Endothelial cell of umbilical vein (primary cell): ENCODE measurements at regions not wholly inside any gene's neighbourhood (a gene's known extent, or its start where the extent isn't known, plus 50 kb on each side); places are given as distances from the start of the nearest gene placed in this dataset.
A peak's percentile ranks its signal among the peaks of the same experiment; 100 is the strongest.

Experiments
- BruUV-seq: library from RNA; stranded (reverse); fragments of 400-500 nt; replicated peaks from 2 replicates; lab custom pipeline; 2021; lab: Mats Ljungman, UMichigan
- CTCF ChIA-PET: fragments of 300-600, 350-600 bp; sonication (Branson Sonifier 250); formaldehyde crosslinking; loops from one replicate; lab custom pipeline; 2021; ENCODE audit warnings: antibody characterized with exemption, inconsistent platforms; lab: Charles Lee
- POLR2A ChIA-PET: fragments of 300-600, 350-600 bp; sonication (Branson Sonifier 250); formaldehyde crosslinking; loops from one replicate; lab custom pipeline; 2021; ENCODE audit warnings: antibody characterized with exemption, inconsistent platforms; lab: Charles Lee
- DNase-seq: peaks from one replicate; pipeline ENCODE4 v3.0.0-alpha.2; 2011; ENCODE audit warnings: low read depth, low spot score
- FAIRE-seq: peaks from 2 replicates; lab custom pipeline; 2011; peaks lifted over from hg19 to GRCh38; lab: Jason Lieb, UNC
- H2AFZ ChIP-seq: 2 replicates; pipeline ENCODE4 v1.6.0; 2012; ENCODE audit warnings: low read depth, low read length, control low read depth, inconsistent platforms
- H3K27ac ChIP-seq: 2 replicates; pipeline ENCODE4 v1.5.1; 2011; ENCODE audit warnings: low read depth, mild to moderate bottlenecking, control low read depth, low read length, moderate library complexity; ENCODE audit not compliant: insufficient read depth
- H3K27me3 ChIP-seq, 2 experiments: 2 replicates each; pipeline versions ENCODE4 v1.6.0 to v1.6.1; 2011; ENCODE audit warnings: low read length in 2 of 2, mixed read lengths in 1 of 2; ENCODE audit not compliant: control insufficient read depth in 2 of 2, insufficient read depth in 2 of 2
- H3K36me3 ChIP-seq, 2 experiments: 2 replicates in 1 of 2; 3 replicates in 1 of 2; pipeline ENCODE4 v1.5.1; 2011; ENCODE audit warnings: low read length in 2 of 2, mild to moderate bottlenecking in 1 of 2, moderate library complexity in 1 of 2; ENCODE audit not compliant: control insufficient read depth in 2 of 2, insufficient read depth in 2 of 2; ENCODE audit errors: extremely low read depth in 1 of 2
- H3K4me1 ChIP-seq: 3 replicates; pipeline ENCODE4 v1.5.1; 2011; ENCODE audit warnings: mild to moderate bottlenecking, low read length; ENCODE audit not compliant: control insufficient read depth, insufficient read depth; ENCODE audit errors: extremely low read depth
- H3K4me2 ChIP-seq: 2 replicates; pipeline ENCODE4 v1.6.1; 2011; ENCODE audit warnings: low read length, control low read depth, mixed read lengths; ENCODE audit not compliant: insufficient read depth
- H3K4me3 ChIP-seq, 3 experiments: fragments of 200-600 bp in 1 of 3; sonication (generic), shearing (Covaris generic) in 1 of 3; replicated peaks in 1 of 3; 2 replicates each; pipeline ENCODE4 v1.5.1; 2011 to 2016; ENCODE audit warnings: control low read depth in 3 of 3, low read length in 3 of 3, mild to moderate bottlenecking in 2 of 3, inconsistent platforms in 1 of 3, low read depth in 1 of 3, moderate library complexity in 1 of 3; ENCODE audit not compliant: insufficient read depth in 1 of 3
- H3K79me2 ChIP-seq: 2 replicates; pipeline ENCODE4 v1.6.0; 2012; ENCODE audit warnings: low read length, inconsistent platforms; ENCODE audit not compliant: control insufficient read depth, insufficient read depth
- H3K9ac ChIP-seq: replicated peaks from 2 replicates; pipeline ENCODE3; 2011; ENCODE audit warnings: low read length, control low read depth; ENCODE audit not compliant: insufficient read depth; ENCODE audit errors: extremely low read depth
- H3K9me1 ChIP-seq: replicated peaks from 3 replicates; pipeline ENCODE4 v1.6.0; 2011; ENCODE audit warnings: mild to moderate bottlenecking, low read length; ENCODE audit not compliant: control insufficient read depth, insufficient read depth; ENCODE audit errors: extremely low read depth
- H3K9me3 ChIP-seq: replicated peaks from 2 replicates; pipeline ENCODE4 v1.5.1; 2012; ENCODE audit warnings: low read length, inconsistent platforms; ENCODE audit not compliant: control insufficient read depth, insufficient read depth
- H4K20me1 ChIP-seq: replicated peaks from 2 replicates; pipeline ENCODE3; 2011; ENCODE audit warnings: mild to moderate bottlenecking, low read length; ENCODE audit not compliant: control insufficient read depth, insufficient read depth; ENCODE audit errors: extremely low read depth
- EZH2 ChIP-seq: IDR thresholded peaks from 2 replicates; pipeline ENCODE4 v1.6.1; 2012; ENCODE audit warnings: borderline replicate concordance, low read depth, mild to moderate bottlenecking, moderate library complexity, low read length, inconsistent platforms; ENCODE audit not compliant: severe bottlenecking
- FOS ChIP-seq: IDR thresholded peaks from 2 replicates; pipeline ENCODE4 v1.6.1; 2011; ENCODE audit warnings: mild to moderate bottlenecking, low read length, moderate library complexity, borderline replicate concordance; ENCODE audit not compliant: insufficient read depth
- GATA2 ChIP-seq: IDR thresholded peaks from 2 replicates; pipeline ENCODE4 v1.7.0; 2011; ENCODE audit warnings: low read depth, mild to moderate bottlenecking, moderate library complexity, mixed read lengths, low read length; ENCODE audit not compliant: insufficient read length, insufficient read depth
- JUN ChIP-seq: IDR thresholded peaks from 2 replicates; pipeline ENCODE4 v1.6.1; 2011; ENCODE audit warnings: borderline replicate concordance, low read depth; ENCODE audit not compliant: insufficient read length, insufficient read depth
- MYC ChIP-seq: IDR thresholded peaks from one replicate; pipeline ENCODE4 v1.6.1; 2011; ENCODE audit warnings: mild to moderate bottlenecking, low read depth, low read length
- POLR2A ChIP-seq: IDR thresholded peaks from 2 replicates; pipeline ENCODE4 v1.6.1; 2012; ENCODE audit warnings: low read depth, mild to moderate bottlenecking, control low read depth, low read length
- POLR2AphosphoS5 ChIP-seq: IDR thresholded peaks from 2 replicates; pipeline ENCODE4 v1.6.1; 2012; ENCODE audit warnings: low read depth, mild to moderate bottlenecking, control low read depth, low read length, moderate library complexity; ENCODE audit not compliant: insufficient read depth
- dilution Hi-C: fragments of 300-500 bp; cut with MboI; formaldehyde crosslinking; loops from one replicate; pipeline ENCODE4 v1.15.0; 2019; ENCODE audit warnings: low sequenced_read_pairs; ENCODE audit not compliant: extremely low pct_ligation_motif_present
- intact Hi-C: fragments of 100-400 bp; cut with micrococcal nuclease; formaldehyde crosslinking; loops from one replicate; pipeline ENCODE4 v1.10.0; 2022
- TF ChIP-seq, protein P1 (sequence below), 2 donors: IDR thresholded peaks; 1 replicate in 1 of 2; 2 replicates in 1 of 2; pipeline ENCODE4 v1.5.1; 2011; ENCODE audit warnings: low read length in 2 of 2, mild to moderate bottlenecking in 2 of 2, moderate library complexity in 2 of 2, control low read depth in 1 of 2, inconsistent platforms in 1 of 2, low read depth in 1 of 2; ENCODE audit not compliant: insufficient read depth in 1 of 2; ENCODE audit errors: extremely low read depth in 1 of 2
- TF ChIP-seq, protein P2 (sequence below): IDR thresholded peaks from 2 replicates; pipeline ENCODE4 v1.6.1; 2011; ENCODE audit not compliant: insufficient read depth, insufficient read length

DNA sequence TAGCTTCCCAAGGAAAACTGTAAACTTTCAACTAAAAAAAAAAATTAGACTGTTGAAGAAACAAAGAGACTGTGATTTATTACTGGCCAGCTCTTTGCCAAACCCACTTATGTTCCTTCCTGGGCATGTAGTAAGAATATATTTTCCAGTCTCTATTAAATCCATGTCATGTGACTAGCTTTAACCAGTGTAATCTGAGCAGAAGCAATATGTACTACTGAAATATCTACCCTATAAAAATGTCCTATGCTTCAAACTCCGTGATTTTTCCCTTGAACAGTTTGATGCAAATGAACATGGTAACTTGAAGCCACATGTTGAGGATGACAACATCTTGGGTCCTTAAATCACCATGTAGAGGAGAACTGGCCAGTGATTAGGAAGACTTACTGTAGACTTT lies 144.5 kb downstream of the NTMT2 start:
- no peaks in the 10 kb centered on the region for H4K20me1 ChIP-seq
- H3K36me3 ChIP-seq: no peaks in the 10 kb centered on the region
- H3K27me3 ChIP-seq: no peaks in the 10 kb centered on the region
- ChIA-PET CTCF (no interaction called here), POLR2A (no interaction called here)
- no peaks in the 10 kb centered on the region for H3K4me1 ChIP-seq
- dilution Hi-C loops (no loop called here), intact Hi-C loops (loop anchor here (10.0 kb wide), 1 partner anchor 365 kb away; no protein-coding TSS in a partner anchor)
- H3K4me3 ChIP-seq: no peak overlapping the region
- H3K9me1 ChIP-seq: no peaks in the 10 kb centered on the region
- no peak overlapping the region for H3K4me2 ChIP-seq
- H3K9ac ChIP-seq: no peak overlapping the region
- no peak overlapping the region for H2AFZ ChIP-seq
- H3K79me2 ChIP-seq: no peaks in the 10 kb centered on the region
- DNase-seq: no peak
- H3K9me3 ChIP-seq: no peaks in the 10 kb centered on the region
- peak; percentile 4 for FAIRE-seq
- TF ChIP-seq POLR2AphosphoS5: no peak
- TF ChIP-seq GATA2: no peak
- TF ChIP-seq POLR2A: no peak
- no peak for TF ChIP-seq MYC
- no peak for TF ChIP-seq JUN
- no peak for TF ChIP-seq FOS
- TF ChIP-seq EZH2: no peak
- TF ChIP-seq, protein P1, sequence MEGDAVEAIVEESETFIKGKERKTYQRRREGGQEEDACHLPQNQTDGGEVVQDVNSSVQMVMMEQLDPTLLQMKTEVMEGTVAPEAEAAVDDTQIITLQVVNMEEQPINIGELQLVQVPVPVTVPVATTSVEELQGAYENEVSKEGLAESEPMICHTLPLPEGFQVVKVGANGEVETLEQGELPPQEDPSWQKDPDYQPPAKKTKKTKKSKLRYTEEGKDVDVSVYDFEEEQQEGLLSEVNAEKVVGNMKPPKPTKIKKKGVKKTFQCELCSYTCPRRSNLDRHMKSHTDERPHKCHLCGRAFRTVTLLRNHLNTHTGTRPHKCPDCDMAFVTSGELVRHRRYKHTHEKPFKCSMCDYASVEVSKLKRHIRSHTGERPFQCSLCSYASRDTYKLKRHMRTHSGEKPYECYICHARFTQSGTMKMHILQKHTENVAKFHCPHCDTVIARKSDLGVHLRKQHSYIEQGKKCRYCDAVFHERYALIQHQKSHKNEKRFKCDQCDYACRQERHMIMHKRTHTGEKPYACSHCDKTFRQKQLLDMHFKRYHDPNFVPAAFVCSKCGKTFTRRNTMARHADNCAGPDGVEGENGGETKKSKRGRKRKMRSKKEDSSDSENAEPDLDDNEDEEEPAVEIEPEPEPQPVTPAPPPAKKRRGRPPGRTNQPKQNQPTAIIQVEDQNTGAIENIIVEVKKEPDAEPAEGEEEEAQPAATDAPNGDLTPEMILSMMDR (IDR thresholded peaks at IDR 0.05; ENCODE audit: extremely low read depth in 1 of 2, insufficient read depth in 1 of 2, low read depth in 1 of 2, low read length in 2 of 2): no peak
- TF ChIP-seq, protein P2, sequence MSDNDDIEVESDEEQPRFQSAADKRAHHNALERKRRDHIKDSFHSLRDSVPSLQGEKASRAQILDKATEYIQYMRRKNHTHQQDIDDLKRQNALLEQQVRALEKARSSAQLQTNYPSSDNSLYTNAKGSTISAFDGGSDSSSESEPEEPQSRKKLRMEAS: no peak
- no TSS peak for BruUV-seq
- H3K27ac ChIP-seq: no peak overlapping the region
